Mesenchymal stem cell (in vitro differentiated cells and primary cell): ENCODE measurements at regions not wholly inside any gene's neighbourhood (a gene's known extent, or its start where the extent isn't known, plus 50 kb on each side); places are given as distances from the start of the nearest gene placed in this dataset.

Experiments
- DNase-seq: peaks from one replicate; pipeline ENCODE4 v3.0.0-alpha.2; 2013
- H2AFZ ChIP-seq: one replicate; pipeline ENCODE4 v1.6.1; 2013; ENCODE audit warnings: low read depth, mild to moderate bottlenecking, control low read depth, inconsistent platforms, low read length, moderate library complexity
- H2AK5ac ChIP-seq: 2 replicates; pipeline ENCODE4 v1.6.1; 2013; ENCODE audit warnings: low read length, moderate library complexity, mild to moderate bottlenecking, inconsistent platforms; ENCODE audit not compliant: severe bottlenecking
- H2BK120ac ChIP-seq: one replicate; pipeline ENCODE4 v1.6.1; 2013; ENCODE audit warnings: low read depth, mild to moderate bottlenecking, inconsistent platforms, low read length, moderate library complexity
- H2BK12ac ChIP-seq, 2 experiments: one replicate each; pipeline ENCODE4 v1.6.1; 2013; ENCODE audit warnings: inconsistent platforms in 2 of 2, low read length in 2 of 2, mild to moderate bottlenecking in 2 of 2, moderate library complexity in 2 of 2, control low read depth in 1 of 2
- H2BK15ac ChIP-seq: one replicate; pipeline ENCODE4 v1.6.1; 2013; ENCODE audit warnings: mild to moderate bottlenecking, low read depth, inconsistent platforms; ENCODE audit not compliant: poor library complexity, severe bottlenecking
- H2BK5ac ChIP-seq: 2 replicates; pipeline ENCODE4 v1.6.1; 2013; ENCODE audit warnings: low read depth, mild to moderate bottlenecking, low read length, control low read depth, inconsistent platforms; ENCODE audit not compliant: poor library complexity, severe bottlenecking
- H3K14ac ChIP-seq, 2 experiments: one replicate each; pipeline ENCODE4 v1.6.1; 2013; ENCODE audit warnings: inconsistent platforms in 2 of 2, low read length in 2 of 2, control low read depth in 1 of 2, mild to moderate bottlenecking in 1 of 2, moderate library complexity in 1 of 2
- H3K18ac ChIP-seq, 2 experiments: one replicate each; pipeline ENCODE4 v1.6.1; 2013; ENCODE audit warnings: inconsistent platforms in 2 of 2, low read length in 2 of 2, control low read depth in 1 of 2, low read depth in 1 of 2, mild to moderate bottlenecking in 1 of 2
- H3K23ac ChIP-seq, 2 experiments: one replicate each; pipeline ENCODE4 v1.6.1; 2013; ENCODE audit warnings: inconsistent platforms in 2 of 2, low read length in 2 of 2, mild to moderate bottlenecking in 2 of 2, moderate library complexity in 2 of 2, control low read depth in 1 of 2
- H3K27ac ChIP-seq: 2 replicates; pipeline ENCODE4 v1.5.1; 2013; ENCODE audit warnings: mild to moderate bottlenecking, moderate library complexity, low read length, control low read depth, inconsistent platforms; ENCODE audit not compliant: poor library complexity, severe bottlenecking
- H3K27me3 ChIP-seq, 2 experiments: 2 replicates each; pipeline versions ENCODE4 v1.6.1 to v1.7.0; 2013; ENCODE audit warnings: low read length in 2 of 2, mild to moderate bottlenecking in 2 of 2, moderate library complexity in 2 of 2, control low read depth in 1 of 2, inconsistent platforms in 1 of 2; ENCODE audit not compliant: control insufficient read depth in 1 of 2, insufficient read depth in 1 of 2
- H3K36me3 ChIP-seq, 2 experiments: 2 replicates each; pipeline versions ENCODE4 v1.6.1 to v1.7.0; 2013; ENCODE audit warnings: low read length in 2 of 2, control low read depth in 1 of 2, inconsistent platforms in 1 of 2, low read depth in 1 of 2, mild to moderate bottlenecking in 1 of 2; ENCODE audit not compliant: insufficient read depth in 2 of 2, control insufficient read depth in 1 of 2
- H3K4ac ChIP-seq, 2 experiments: one replicate each; pipeline ENCODE4 v1.6.1; 2013; ENCODE audit warnings: inconsistent platforms in 2 of 2, low read length in 2 of 2, mild to moderate bottlenecking in 2 of 2, moderate library complexity in 2 of 2, control low read depth in 1 of 2, low read depth in 1 of 2
- H3K4me1 ChIP-seq: 2 replicates; pipeline ENCODE4 v1.6.1; 2013; ENCODE audit warnings: low read depth, low read length, control low read depth; ENCODE audit not compliant: control insufficient read depth, insufficient read depth
- H3K4me2 ChIP-seq: 2 replicates; pipeline ENCODE4 v1.6.1; 2013; ENCODE audit warnings: low read length, mild to moderate bottlenecking, inconsistent platforms; ENCODE audit not compliant: poor library complexity, severe bottlenecking
- H3K4me3 ChIP-seq, 2 experiments: 2 replicates each; pipeline versions ENCODE4 v1.5.1 to v1.7.0; 2013; ENCODE audit warnings: low read length in 2 of 2, mild to moderate bottlenecking in 2 of 2, control low read depth in 1 of 2, low read depth in 1 of 2; ENCODE audit not compliant: insufficient read depth in 1 of 2
- H3K79me1 ChIP-seq: replicated peaks from 2 replicates; pipeline ENCODE4 v1.6.1; 2013; ENCODE audit warnings: mild to moderate bottlenecking, control low read depth, low read length, inconsistent platforms; ENCODE audit not compliant: poor library complexity, severe bottlenecking
- H3K9ac ChIP-seq: 2 replicates; pipeline ENCODE4 v1.7.0; 2013; ENCODE audit warnings: mild to moderate bottlenecking, low read length, moderate library complexity
- H3K9me3 ChIP-seq: 2 replicates; pipeline ENCODE4 v1.7.0; 2013; ENCODE audit warnings: mild to moderate bottlenecking, low read length; ENCODE audit not compliant: control insufficient read depth
- H4K8ac ChIP-seq: one replicate; pipeline ENCODE4 v1.6.1; 2013; ENCODE audit warnings: inconsistent platforms, mild to moderate bottlenecking, low read length, moderate library complexity
- H4K91ac ChIP-seq: one replicate; pipeline ENCODE4 v1.6.1; 2013; ENCODE audit warnings: mild to moderate bottlenecking, low read length, inconsistent platforms
- WGBS: methylation state at CpG from one replicate; pipeline ENCODE4 v1.1.7; 2013; ENCODE audit warnings: mixed read lengths; 5-methylcytosine and 5-hydroxymethylcytosine counted together

DNA sequence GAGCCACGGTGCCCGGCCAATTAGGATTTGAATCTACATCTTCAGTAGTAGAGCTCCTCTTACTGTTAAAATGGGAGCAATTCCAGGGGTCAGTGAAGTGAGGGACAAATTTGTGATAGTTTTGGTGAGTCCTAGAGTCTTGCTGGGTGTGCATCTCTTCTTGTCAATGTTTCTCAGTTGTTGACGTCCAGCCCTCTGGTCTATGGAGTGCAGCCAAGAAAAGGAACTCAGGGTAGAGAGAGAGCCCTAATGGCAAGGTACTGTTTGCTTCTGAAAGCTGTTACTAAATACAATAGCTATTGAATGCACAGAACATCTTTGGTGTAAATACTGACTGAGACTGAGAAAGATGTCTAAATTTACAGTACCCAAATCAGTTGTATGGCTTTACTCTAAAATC lies 282.5 kb upstream of the SALL1 start:
- Histone ChIP-seq H2AK5ac (no peak overlapping the region), H3K9me3 (no peaks in the 10 kb centered on the region), H3K4ac (no peak overlapping the region), H3K18ac (peak overlapping the region in 1 of 2 experiments; percentile 34), H2BK5ac (no peak overlapping the region), H2BK12ac (no peak overlapping the region), H3K14ac (no peak overlapping the region), H3K4me1 (peaks cover 1% of the 10 kb centered on the region), H2AFZ (no peak overlapping the region), H3K4me3 (no peak overlapping the region), H3K23ac (no peak overlapping the region), H3K27ac (no peak overlapping the region), H2BK15ac (peak overlapping the region; percentile 20), H3K79me1 (no peaks in the 10 kb centered on the region), H2BK120ac (no peak overlapping the region), H4K91ac (no peak overlapping the region), H3K27me3 (no peaks in the 10 kb centered on the region), H4K8ac (no peak overlapping the region), H3K9ac (no peak overlapping the region), H3K4me2 (no peak overlapping the region), H3K36me3 (no peaks in the 10 kb centered on the region)
- 71% methylated on average over 3 of the region's 3 CpGs for WGBS
- DNase-seq, result no peak

DNA sequence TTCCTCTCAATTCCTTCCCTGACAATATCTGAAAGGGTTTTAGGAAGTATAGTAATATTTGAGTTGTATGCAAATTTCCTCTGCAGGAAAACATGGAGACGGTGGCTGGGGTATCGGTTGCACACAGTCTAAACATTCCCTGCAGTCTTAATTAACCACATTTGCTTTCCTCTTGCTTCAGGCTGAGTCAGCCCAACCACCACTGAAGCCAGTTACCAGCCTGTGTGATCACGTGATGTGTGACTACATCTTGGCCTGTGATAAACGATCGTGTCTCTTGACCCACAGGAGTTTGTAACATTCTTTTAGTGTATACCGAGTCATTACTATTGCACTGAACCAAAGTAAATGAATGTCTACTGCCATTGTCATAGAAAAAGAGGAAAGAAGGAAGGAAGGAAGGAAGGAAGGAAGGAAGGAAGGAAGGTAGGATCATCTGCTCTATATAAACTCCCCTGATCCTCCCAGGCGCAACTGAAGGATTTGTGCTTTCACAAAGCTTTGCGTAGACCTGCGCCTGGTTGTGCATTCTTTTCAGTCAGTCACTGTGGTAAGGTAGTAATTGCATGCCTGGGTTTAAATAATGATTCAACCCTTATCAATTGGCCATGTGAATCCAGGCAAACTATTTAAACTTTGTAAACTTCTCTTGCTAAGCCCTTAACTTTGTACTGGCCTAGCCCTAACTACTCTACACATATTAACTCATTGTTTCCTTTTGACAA lies 280.6 kb upstream of the SALL1 start:
- Histone ChIP-seq H3K27ac (peak overlapping the region; percentile 80), H3K36me3 (no peaks in the 10 kb centered on the region), H3K14ac (no peak overlapping the region), H2BK12ac (peak overlapping the region in 1 of 2 experiments; percentile 64), H3K4ac (no peak overlapping the region), H2BK5ac (no peak overlapping the region), H3K4me2 (no peak overlapping the region), H3K79me1 (no peaks in the 10 kb centered on the region), H3K4me1 (peaks cover 1% of the 10 kb centered on the region), H3K27me3 (no peaks in the 10 kb centered on the region), H2AK5ac (no peak overlapping the region), H3K18ac (no peak overlapping the region), H2AFZ (no peak overlapping the region), H3K9me3 (no peaks in the 10 kb centered on the region), H2BK120ac (no peak overlapping the region), H3K23ac (no peak overlapping the region), H2BK15ac (no peak overlapping the region), H4K91ac (no peak overlapping the region), H3K4me3 (peak overlapping the region in 1 of 2 experiments; percentile 2), H4K8ac (no peak overlapping the region), H3K9ac (no peak overlapping the region)
- DNase-seq, result peak; percentile 98
- 33% methylated on average over 5 of the region's 9 CpGs for WGBS

DNA sequence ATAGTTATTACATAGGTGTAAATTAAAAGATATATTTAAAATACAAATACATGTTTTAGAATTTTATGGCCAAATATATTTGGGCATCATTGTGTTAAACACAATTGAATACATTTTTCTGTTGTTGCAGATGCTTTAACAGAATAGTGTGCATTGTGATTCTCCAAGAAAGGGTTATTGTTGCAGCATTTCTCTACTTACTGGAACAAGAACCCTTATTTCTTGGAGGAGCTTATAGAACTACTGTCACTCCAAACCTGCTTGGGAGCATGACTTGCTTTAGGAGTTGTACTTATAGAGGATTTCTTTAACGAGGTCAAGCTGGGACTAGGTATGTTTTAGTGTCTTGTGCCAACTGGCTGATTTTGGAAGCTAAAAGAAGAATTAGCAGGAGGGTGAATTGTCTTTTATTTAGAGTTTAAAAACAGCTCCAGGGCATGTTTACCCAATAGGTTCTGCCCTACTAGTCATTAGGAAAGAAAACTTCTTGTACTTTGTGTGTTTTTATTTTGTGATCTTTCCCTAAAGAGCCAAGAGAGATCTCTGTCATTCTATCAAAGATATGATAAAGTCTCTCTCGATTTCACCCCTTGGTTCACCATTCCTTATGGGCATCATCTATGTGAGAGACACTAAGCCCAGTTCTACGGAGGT lies 279.8 kb upstream of the SALL1 start:
- H3K27me3 ChIP-seq, result no peaks in the 10 kb centered on the region
- WGBS, result 67% methylated on average over 1 of the region's 3 CpGs
- no peak for DNase-seq
- H3K79me1 ChIP-seq, result no peaks in the 10 kb centered on the region
- no peak overlapping the region for H3K9ac ChIP-seq
- H3K4ac ChIP-seq, result no peak overlapping the region
- H2BK5ac ChIP-seq, result no peak overlapping the region
- no peak overlapping the region for H2BK15ac ChIP-seq
- no peaks in the 10 kb centered on the region for H3K9me3 ChIP-seq
- no peak overlapping the region for H2BK120ac ChIP-seq
- no peak overlapping the region for H2AK5ac ChIP-seq
- peaks cover 1% of the 10 kb centered on the region for H3K4me1 ChIP-seq
- peak overlapping the region in 1 of 2 experiments; percentile 61 for H2BK12ac ChIP-seq
- H3K23ac ChIP-seq, result no peak overlapping the region
- no peak overlapping the region for H4K91ac ChIP-seq
- H3K36me3 ChIP-seq, result no peaks in the 10 kb centered on the region
- H4K8ac ChIP-seq, result no peak overlapping the region
- H3K14ac ChIP-seq, result no peak overlapping the region
- peak overlapping the region in 1 of 2 experiments; percentile 53 for H3K18ac ChIP-seq
- H3K4me3 ChIP-seq, result no peak overlapping the region
- no peak overlapping the region for H3K4me2 ChIP-seq
- no peak overlapping the region for H2AFZ ChIP-seq
- H3K27ac ChIP-seq, result peak overlapping the region; percentile 59

DNA sequence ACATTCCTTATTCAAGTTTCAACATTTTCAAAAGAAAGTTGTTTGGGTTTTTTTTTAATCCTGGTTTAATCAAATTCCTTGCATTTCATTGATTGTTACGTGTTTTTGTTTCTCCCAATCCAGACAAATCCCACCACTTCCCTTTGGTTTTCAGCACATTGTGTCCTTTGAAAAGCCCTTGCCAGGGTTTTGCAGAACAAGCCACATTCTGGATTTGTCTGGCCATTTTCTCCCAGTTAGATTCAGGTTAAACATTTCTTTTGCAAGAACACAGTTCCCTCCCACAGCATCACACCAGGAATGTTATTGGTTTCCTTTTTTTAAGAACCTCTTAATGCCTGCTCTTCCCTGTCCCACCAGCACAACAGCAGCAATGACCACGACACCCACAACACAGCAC lies 278.0 kb upstream of the SALL1 start:
- Histone ChIP-seq H3K23ac (no peak overlapping the region), H2BK12ac (no peak overlapping the region), H2BK120ac (no peak overlapping the region), H2BK15ac (no peak overlapping the region), H4K8ac (no peak overlapping the region), H3K4me2 (no peak overlapping the region), H3K4me3 (no peak overlapping the region), H3K36me3 (no peaks in the 10 kb centered on the region), H3K9ac (no peak overlapping the region), H3K9me3 (no peaks in the 10 kb centered on the region), H3K79me1 (no peaks in the 10 kb centered on the region), H3K4me1 (peaks cover 1% of the 10 kb centered on the region), H4K91ac (no peak overlapping the region), H2AK5ac (no peak overlapping the region), H2AFZ (no peak overlapping the region), H3K14ac (no peak overlapping the region), H3K4ac (no peak overlapping the region), H3K18ac (no peak overlapping the region), H3K27me3 (no peaks in the 10 kb centered on the region), H2BK5ac (no peak overlapping the region), H3K27ac (no peak overlapping the region)
- WGBS, result 90% methylated on average over 1 of the region's 2 CpGs
- DNase-seq, result no peak
